ENCODE measurements at regions not wholly inside any gene's neighbourhood (a gene's known extent, or its start where the extent isn't known, plus 50 kb on each side); places are given as distances from the start of the nearest gene placed in this dataset.

DNA sequence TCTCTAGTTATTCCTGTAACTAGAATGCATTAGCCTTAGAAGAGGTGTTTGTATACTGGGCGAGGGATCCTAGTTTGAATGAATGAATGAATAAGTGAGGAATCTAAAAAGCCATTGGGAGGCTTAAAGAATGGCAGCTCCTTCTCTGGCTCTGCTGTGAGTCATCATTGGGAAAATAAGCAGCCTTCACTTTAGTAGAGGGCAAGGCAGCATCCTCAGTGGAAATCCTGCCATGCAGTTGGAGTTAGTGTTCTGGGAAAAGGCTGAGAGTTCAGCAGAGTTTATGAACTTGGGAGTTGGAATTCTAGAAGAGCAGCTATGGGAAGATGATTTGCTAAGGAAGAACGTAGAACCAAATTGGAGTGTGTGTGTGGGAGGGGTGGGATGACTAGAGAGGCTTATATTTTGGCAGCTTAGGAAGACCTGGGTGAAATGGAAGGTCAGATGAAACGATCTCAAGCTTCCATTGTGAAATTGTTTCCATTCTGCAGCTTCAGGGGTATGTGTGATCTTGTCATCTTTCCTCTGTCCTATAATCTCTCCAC, 120.8 kb downstream of the PTCSC3 start:
- TF ChIP-seq, protein P1, sequence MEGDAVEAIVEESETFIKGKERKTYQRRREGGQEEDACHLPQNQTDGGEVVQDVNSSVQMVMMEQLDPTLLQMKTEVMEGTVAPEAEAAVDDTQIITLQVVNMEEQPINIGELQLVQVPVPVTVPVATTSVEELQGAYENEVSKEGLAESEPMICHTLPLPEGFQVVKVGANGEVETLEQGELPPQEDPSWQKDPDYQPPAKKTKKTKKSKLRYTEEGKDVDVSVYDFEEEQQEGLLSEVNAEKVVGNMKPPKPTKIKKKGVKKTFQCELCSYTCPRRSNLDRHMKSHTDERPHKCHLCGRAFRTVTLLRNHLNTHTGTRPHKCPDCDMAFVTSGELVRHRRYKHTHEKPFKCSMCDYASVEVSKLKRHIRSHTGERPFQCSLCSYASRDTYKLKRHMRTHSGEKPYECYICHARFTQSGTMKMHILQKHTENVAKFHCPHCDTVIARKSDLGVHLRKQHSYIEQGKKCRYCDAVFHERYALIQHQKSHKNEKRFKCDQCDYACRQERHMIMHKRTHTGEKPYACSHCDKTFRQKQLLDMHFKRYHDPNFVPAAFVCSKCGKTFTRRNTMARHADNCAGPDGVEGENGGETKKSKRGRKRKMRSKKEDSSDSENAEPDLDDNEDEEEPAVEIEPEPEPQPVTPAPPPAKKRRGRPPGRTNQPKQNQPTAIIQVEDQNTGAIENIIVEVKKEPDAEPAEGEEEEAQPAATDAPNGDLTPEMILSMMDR (IDR thresholded peaks at IDR 0.05; ENCODE audit: low read depth, low read length), result no peak
- no peak overlapping the region for H3K4me3 ChIP-seq (ENCODE audit: low read depth, low read length)

DNA sequence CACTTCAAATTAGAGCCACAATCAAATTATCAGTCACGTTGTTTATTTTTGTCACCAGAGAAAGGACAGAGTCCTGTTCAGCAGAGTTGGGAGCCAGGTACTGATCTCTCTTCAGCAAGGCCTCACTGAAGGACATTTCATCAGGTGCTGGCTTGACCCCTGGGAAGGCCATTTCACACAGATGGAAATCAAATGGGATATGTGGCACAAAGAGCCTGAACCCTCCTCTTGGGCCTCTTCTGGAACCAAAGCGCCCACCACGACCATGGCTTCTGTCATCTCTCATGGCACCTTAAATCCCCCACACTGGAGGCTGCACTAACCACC, 121.5 kb downstream of the PTCSC3 start:
- TF ChIP-seq, protein P1 (IDR thresholded peaks at IDR 0.05; ENCODE audit: low read depth, low read length), result no peak
- H3K4me3 ChIP-seq (ENCODE audit: low read depth, low read length), result no peak overlapping the region

DNA sequence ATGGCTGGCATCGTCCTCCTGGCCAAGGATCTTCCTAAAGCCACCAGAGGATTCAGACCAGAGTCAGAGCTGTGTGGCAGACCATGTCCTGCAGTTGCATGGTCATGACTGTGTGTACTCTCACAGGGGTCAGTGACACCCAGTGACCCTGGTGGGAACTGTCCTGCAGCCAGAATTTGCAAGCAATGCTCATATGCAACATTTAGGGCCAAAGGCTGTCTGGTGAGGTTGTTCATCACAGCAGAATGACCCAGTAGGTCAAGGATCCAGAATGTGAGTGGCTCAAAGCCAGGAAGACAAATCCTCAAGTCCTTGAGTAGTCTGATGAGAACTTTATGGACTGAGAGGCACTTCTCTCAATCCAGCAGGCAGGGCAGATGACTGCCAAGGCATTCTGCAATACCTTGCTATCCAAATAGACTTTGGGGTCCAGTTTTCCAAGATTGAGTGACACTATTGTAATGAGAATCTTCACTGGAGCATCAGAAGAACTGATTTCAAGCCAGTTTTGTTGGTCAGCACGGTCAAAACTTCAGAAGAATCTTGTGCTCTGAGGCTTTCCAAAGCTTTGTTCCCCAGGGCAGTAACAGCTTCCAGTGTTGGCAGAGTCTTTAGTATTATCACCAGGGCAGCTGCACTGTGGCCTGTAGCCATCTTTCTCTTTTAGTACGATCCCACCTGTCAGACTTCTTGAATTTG, 122.0 kb downstream of the PTCSC3 start:
- TF ChIP-seq, protein P1 (IDR thresholded peaks at IDR 0.05; ENCODE audit: low read depth, low read length), result no peak
- no peak overlapping the region for H3K4me3 ChIP-seq (ENCODE audit: low read depth, low read length)

DNA sequence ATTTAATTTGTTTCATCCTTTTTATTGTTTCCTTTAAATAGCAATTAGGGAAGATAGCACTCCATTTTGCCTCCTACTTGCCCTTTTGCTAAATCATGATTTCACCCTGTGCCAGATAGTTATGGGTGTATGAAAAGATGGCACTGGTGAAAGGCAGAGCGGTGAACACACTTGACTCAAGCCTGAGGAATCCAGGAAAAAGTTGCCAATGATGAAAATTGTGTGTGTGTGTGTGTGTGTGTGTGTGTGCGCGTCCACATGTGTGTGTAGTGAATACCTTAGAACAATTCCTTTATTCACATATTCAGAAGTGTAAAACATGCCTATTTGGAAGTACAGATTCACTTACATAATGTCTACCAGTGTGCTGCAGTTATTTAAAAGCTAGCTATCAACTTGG, 123.8 kb downstream of the PTCSC3 start:
- no peak overlapping the region for H3K4me3 ChIP-seq (ENCODE audit: low read depth, low read length)
- TF ChIP-seq, protein P1 (IDR thresholded peaks at IDR 0.05; ENCODE audit: low read depth, low read length), result no peak

DNA sequence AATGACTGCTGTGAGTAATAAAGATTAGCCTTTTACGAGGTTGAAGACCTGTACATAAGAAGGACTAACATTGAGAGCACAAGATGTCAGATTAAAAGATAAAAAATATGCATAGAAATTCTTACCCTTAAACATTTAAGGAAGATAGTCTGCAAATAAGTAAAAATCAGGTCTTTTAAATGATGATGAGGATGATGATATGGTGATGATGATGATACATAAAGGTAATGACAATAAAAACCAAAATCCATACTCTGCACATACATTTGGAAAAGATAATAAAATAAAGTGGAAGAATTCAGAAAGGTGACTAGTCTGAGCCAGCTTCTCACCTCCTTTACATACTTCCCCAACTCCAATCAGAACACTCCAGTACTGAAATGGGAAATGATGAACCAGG, 124.5 kb downstream of the PTCSC3 start:
- TF ChIP-seq, protein P1 (IDR thresholded peaks at IDR 0.05; ENCODE audit: low read depth, low read length), result no peak
- H3K4me3 ChIP-seq (ENCODE audit: low read depth, low read length), result no peak overlapping the region

DNA sequence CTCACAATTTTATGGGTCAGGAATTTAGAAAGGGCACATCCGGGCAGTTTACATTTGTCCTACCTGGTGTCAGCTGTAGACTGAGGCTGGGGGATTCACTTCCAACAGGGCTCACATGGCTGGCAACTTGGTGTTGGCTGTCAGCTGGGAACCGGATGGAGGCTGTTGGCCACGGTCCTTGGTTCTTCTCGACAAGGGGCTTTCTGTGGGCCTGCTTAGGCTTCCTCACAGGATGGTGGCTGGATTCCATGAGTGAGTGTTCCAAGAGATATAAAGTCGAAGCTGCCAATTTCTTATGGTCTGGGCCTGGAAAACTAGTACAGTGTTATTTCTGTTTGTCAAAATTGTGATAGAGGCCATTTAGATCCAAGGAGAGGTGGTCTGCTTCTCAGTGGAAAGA, 127.9 kb downstream of the PTCSC3 start:
- TF ChIP-seq, protein P1 (IDR thresholded peaks at IDR 0.05; ENCODE audit: low read depth, low read length), result no peak
- H3K4me3 ChIP-seq (ENCODE audit: low read depth, low read length), result no peak overlapping the region

DNA sequence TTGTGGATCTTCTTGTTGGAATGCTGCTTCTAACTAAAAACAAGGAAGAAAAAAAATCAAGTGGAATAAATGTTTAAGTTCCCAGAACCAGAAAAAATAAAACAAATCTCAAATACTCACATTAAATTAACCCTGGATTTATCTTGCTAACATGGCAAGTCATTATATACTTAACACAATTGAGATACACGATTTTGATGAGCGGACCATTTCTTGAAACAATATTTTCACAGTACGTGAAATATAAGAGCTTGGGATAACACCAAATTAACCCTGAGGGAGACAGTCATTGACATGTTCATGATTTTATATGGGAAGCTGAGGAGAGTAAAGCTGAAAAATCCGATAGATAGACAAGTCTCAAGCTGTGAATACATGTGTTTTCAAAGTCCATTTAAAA, 128.6 kb downstream of the PTCSC3 start:
- TF ChIP-seq, protein P1 (IDR thresholded peaks at IDR 0.05; ENCODE audit: low read depth, low read length), result no peak
- no peak overlapping the region for H3K4me3 ChIP-seq (ENCODE audit: low read depth, low read length)
